Fibroblast of skin of abdomen (primary cell): ENCODE measurements at regions not wholly inside any gene's neighbourhood (a gene's known extent, or its start where the extent isn't known, plus 50 kb on each side); places are given as distances from the start of the nearest gene placed in this dataset.

Source experiments
- DNase-seq: peaks from one replicate; pipeline ENCODE4 v3.0.0-alpha.2; 2013

DNA sequence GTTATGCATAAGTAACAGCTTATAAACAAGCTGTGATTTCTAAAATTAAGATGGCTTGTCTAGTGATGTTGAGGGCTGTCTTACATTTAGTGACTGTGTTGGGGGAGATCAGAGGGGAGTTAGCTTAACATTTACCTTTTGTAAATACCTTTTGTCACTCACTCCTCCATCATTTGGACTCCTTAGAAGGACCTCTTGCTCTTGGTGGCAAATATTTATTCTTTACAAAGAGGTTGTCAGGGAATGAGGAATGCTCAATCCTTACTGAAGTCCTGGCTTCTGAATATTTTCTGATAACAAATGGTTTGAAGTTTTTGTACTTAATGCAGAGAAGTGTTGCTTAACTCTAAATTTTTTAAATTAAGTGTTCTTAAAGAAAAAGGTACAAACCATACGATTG, 438.8 kb upstream of the FAM98A start:
- DNase-seq = no peak

GRCh38 chr2:34037157-34037556, 438.1 kb upstream of the FAM98A start:
- DNase-seq = no peak

GRCh38 chr2:34031097-34031496, 432.0 kb upstream of the FAM98A start:
- DNase-seq = no peak

DNA sequence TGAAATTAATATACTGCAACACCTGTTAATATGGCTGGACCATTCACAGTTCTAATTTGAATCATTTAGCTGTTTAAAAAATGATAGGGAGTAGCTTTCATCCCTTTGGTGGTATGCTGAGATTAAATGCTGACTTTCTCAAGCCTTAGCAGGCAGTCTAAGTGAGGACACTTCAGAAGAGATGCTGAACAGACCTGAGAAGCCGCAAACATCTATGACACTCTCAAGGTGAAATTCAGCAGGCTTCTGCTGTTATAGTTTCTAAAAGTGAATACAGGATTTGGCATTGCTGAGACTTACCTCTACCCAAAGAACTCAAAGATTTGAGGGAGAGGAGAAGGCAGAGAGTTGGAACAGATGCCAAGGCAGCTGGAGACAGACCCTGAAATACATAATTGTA, 431.2 kb upstream of the FAM98A start:
- no peak for DNase-seq

DNA sequence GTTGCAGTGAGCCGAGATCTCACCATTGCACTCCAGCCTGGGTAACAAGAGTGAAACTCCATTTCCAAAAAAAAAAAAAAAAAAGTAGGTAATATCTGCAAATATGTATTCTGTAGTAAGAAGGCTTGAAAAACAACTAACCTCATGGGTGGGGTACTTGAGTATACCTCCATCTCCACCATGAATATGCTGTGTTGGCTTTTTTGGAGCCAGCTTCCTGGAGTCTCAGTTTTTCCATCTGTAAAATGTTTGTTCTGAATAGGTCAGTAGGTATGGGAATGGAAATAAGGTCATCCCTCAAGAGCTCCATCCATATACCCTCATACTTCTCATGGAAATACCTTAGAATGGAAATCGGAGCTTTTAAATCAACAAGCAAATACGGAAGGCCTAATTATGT, 430.0 kb upstream of the FAM98A start:
- no peak for DNase-seq

GRCh38 chr2:34025196-34025595, 426.1 kb upstream of the FAM98A start:
- no peak for DNase-seq

GRCh38 chr2:34012715-34013302, 413.7 kb upstream of the FAM98A start:
- DNase-seq = peak; percentile 8

DNA sequence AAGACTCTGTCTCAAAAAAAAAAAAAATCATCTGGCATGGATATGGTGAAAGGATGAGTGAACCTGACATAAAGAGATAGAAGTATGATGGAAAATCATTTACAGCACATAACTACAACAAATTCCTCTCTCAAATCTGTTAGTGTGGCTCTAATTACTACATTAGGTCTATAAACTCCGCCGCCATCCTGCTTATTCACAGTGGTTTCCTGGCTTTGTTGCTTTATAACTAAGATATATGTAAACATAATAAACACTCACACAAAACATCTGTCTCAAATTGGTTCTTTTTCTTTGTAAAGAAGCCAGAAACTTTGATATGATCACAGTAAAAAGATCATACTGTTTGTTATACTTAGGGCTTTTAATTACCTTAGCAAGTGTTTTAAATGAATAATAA, 412.6 kb upstream of the FAM98A start:
- DNase-seq = no peak

DNA sequence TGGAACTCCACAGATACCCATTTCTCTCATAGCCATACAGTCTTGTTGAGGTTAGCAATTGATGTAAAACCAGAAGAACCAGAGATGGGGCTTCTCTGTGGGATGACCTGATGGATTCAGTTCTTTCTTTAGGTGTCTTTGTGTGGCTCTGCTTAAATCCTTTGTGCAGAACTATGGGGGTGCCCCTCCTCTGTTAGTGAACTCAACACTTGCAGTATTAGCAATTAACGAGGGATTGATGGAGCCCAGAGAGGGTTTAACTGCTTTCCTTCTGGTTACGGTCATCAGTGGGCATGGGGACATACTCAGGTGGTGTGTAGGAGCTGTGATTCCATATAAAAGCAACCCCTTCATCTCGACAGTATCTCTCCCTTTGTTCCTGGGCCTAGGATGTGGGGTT, 406.8 kb upstream of the FAM98A start:
- DNase-seq = no peak

GRCh38 chr2:34004936-34005335, 405.8 kb upstream of the FAM98A start:
- no peak for DNase-seq

DNA sequence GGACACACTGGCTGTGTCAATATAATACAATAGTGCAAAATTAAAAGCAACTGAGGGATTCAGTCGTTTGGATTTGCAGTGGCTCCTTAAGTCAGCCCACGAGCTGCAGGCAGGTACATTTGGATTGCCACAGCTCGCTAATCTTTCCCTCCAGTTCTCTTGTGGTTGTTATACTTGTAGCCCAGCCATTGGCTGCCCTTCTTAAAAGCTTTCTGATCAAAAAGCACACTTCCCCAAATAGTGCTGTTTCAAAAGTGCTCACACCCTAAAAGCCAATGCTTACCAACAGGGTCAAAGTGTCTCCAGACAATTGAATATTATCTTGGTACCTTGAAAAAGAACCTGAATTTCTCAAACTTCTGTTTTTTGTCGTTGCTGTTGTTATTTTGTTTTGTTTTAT, 404.7 kb upstream of the FAM98A start:
- no peak for DNase-seq

DNA sequence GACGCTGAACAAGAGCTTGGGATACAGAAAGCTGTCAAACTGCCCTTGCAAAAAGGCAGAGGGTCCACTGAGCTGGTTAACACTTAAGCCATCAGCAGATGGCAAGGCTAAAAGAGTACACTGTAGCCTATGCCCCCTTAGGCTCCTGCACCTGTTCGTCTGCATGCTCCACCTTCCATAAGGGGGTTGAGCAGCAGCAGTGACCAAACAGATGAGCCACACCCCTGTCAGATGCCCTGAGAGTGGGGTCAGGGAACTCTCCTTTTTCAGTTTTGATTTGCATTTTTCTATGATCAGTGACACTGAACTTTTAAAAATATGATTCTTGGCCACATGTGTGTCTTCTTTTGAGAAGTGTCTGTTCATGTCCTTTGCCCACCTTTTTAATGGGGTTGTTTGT, 402.5 kb upstream of the FAM98A start:
- no peak for DNase-seq

GRCh38 chr2:33984131-33984530, 385.0 kb upstream of the FAM98A start:
- DNase-seq = no peak

GRCh38 chr2:33978471-33978870, 379.4 kb upstream of the FAM98A start:
- no peak for DNase-seq

- DNase-seq = no peak
Observed at GRCh38 chr2:33975498-33975897, 376.4 kb upstream of the FAM98A start.

DNA sequence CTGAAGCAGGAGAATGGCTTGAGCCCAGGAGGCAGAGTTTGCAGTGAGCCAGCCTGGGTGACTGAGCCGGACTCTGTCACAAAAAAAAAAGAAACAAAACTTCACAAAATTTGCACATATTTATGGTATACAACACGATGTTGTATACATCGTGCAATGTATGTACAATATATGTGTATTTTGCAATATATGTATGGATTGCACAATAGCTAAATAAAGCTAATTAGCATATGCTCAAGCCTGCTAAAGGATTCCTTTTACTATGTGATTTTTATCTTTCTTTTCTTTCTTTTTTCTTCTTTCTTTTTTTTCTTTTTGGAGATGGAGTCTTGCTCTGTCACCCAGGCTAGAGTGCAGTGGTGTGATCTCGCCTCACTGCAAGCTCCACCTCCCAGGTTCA, 368.0 kb upstream of the FAM98A start:
- DNase-seq = no peak

DNA sequence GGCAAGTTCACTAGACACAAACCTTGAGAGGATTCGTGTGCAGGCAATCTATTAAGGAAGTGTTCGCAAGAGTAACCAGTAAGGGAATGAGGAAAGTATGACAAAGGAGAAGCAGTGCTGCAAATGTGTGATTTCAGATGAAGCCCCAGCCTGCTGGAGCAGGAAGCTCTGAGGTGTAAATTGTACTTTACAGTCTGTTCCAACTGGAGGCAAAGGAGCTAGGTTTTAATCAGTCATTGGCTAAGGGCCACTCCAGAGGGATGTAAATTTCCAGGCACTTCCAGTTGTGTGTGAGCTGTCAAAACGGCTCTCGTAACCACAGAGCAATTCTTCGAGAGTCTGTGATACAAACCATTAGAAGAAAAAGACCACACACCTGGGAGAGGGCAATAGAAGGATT, 359.5 kb upstream of the FAM98A start:
- no peak for DNase-seq

DNA sequence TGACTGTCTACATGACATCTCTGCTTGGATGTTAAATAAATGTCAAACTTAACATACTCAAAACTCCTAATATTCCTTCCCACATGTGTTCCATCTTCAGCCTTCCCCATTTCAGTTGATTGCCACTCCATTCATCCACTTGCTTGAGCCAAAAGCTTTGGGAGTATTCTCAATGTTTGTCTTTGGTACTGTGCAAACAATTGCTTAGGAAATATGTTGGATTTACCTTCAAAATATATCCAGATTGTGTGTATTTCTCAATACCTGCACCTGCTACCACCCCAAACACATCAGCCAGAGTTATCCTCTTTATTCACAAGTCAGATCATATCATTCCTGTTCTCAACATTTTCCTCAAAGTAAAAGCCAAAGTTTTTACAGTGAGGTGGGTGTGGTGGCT, 350.3 kb upstream of the FAM98A start:
- no peak for DNase-seq

- no peak for DNase-seq
Observed at GRCh38 chr2:33946193-33946592, 347.1 kb upstream of the FAM98A start.

DNA sequence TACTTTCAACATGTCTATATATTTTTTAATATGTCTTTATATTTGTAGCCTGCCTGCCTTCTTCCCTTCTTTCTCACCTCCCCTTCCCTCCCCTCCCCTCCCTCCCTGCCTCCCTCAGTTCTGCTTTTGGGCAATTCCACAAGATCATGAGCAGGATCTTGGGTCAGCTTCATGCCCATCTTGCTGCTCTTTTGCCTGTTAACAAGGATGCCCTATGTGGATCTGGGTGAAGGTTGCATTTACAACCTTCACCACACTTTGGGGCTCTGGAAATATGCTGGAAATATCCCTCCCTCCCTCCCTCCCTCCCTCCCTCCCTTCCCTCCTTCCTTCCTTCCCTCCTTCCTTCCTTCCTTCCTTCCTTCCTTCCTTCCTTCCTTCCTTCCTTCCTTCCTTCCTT, 334.1 kb upstream of the FAM98A start:
- no peak for DNase-seq

GRCh38 chr2:33931164-33931563, 332.1 kb upstream of the FAM98A start:
- no peak for DNase-seq

DNA sequence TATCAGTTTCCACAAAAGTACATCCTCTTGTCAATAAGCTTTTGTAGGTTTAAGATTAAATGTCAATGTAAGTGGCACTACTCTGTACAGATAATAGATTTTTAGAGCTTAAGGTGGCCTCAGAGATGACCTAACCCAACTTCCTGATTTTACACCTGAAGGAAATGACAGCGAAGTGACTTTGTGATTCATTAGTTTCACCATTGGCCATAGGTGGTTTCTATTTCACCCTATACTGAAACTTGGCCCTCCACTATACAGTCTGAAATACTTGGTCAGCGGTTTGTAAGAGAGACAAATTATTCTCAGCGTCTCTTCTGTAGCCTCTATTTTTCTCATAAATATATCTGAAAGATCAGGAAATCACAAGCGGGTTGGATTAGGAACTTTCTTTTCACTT, 330.4 kb upstream of the FAM98A start:
- no peak for DNase-seq

DNA sequence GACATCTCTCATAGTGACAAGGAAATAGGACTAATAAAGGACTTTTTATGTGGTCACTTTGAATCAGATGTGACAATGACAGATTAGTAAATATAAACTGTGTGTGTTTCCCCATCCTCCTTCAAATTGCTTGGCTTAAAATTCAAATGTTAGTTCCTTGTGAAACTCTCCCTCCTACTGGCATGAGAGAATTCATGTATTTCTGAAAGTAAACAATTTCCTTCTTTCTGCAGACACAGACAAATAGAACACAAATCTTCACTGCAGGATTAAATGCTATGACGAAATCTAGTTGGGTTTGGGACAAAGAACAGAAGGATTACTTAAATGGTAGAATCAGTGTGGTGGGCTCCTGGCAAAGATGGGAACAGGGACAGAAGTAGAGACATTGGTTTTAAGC, 328.7 kb upstream of the FAM98A start:
- DNase-seq = no peak

DNA sequence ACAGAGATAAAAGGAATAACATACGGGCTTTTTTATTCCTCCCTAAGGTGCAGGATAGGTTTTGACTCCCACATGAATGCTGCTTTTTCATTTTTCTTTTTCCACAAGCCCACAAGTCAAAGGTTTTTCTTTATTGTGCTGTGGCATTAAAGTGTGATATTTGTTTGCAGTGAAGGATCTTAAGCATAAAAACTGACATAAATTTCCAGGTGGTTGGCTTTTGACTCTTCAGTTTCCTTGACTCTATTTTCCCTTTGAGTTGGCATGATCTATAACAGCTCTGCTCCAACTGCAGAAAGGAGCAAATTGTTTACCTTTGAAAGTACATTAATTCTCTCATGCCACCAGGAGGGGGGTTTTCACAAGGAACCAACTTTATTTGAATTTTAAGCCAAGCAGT, 326.2 kb upstream of the FAM98A start:
- no peak for DNase-seq

- DNase-seq = no peak
Observed at GRCh38 chr2:33924586-33925169, 325.6 kb upstream of the FAM98A start.
